Endothelial cell of umbilical vein (primary cell): ENCODE measurements at regions not wholly inside any gene's neighbourhood (a gene's known extent, or its start where the extent isn't known, plus 50 kb on each side); places are given as distances from the start of the nearest gene placed in this dataset.

Source experiments
- CTCF ChIP-seq, 2 donors: IDR thresholded peaks; 1 replicate in 1 of 2; 2 replicates in 1 of 2; pipeline ENCODE4 v1.5.1; 2011; ENCODE audit warnings: low read length in 2 of 2, mild to moderate bottlenecking in 2 of 2, moderate library complexity in 2 of 2, control low read depth in 1 of 2, inconsistent platforms in 1 of 2, low read depth in 1 of 2; ENCODE audit not compliant: insufficient read depth in 1 of 2; ENCODE audit errors: extremely low read depth in 1 of 2
- FOS ChIP-seq: IDR thresholded peaks from 2 replicates; pipeline ENCODE4 v1.6.1; 2011; ENCODE audit warnings: mild to moderate bottlenecking, low read length, moderate library complexity, borderline replicate concordance; ENCODE audit not compliant: insufficient read depth
- MAX ChIP-seq: IDR thresholded peaks from 2 replicates; pipeline ENCODE4 v1.6.1; 2011; ENCODE audit not compliant: insufficient read depth, insufficient read length
- POLR2A ChIP-seq: IDR thresholded peaks from 2 replicates; pipeline ENCODE4 v1.6.1; 2012; ENCODE audit warnings: low read depth, mild to moderate bottlenecking, control low read depth, low read length

GRCh38 chr10:89857431-89858042 is 156.1 kb downstream of the KIF20B start:
- no peak for TF ChIP-seq POLR2A
- TF ChIP-seq FOS, result no peak
- TF ChIP-seq CTCF (IDR thresholded peaks at IDR 0.05; ENCODE audit: extremely low read depth in 1 of 2, insufficient read depth in 1 of 2, low read depth in 1 of 2, low read length in 2 of 2), result no peak
- no peak for TF ChIP-seq MAX
